ENCODE measurements at regions not wholly inside any gene's neighbourhood (a gene's known extent, or its start where the extent isn't known, plus 50 kb on each side); places are given as distances from the start of the nearest gene placed in this dataset.

GRCh38 chr4:45985038-45985437 is 138.8 kb downstream of the GABRG1 start:
- Mint-ChIP-seq H3K36me3 (peaks cover 0 to 4% of the 10 kb centered on the region in 2 donors), H3K27ac (no peak overlapping the region), H3K9me3 (peaks cover 15 to 22% of the 10 kb centered on the region in 2 donors)
- DNase-seq (ENCODE audit: low spot score in 2 of 2) = no peak
- ATAC-seq = no peak

DNA sequence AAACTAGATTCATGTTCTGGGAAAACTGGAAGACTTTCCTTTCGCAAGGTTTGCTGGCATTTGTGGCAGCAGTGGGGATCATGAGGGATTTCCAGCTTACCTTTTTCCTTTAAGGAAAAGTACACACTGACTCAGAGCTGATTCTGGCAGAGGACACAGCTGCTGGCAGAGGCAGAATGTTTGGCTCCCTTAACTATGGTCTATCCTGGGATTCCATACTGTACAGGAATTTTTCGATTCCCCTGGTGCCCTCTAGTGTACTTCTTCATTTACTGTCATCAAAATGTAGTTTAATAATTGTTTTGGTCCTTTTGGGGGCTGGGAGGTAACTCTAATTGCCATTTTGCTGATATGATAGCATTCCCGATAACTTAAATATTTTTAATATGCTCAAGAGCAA is 152.7 kb downstream of the GABRG1 start:
- no peak for DNase-seq (ENCODE audit: low spot score in 2 of 2)
- ATAC-seq = no peak
- peaks cover 0 to 10% of the 10 kb centered on the region in 2 donors for H3K36me3 Mint-ChIP-seq
- H3K9me3 Mint-ChIP-seq = peaks cover 23 to 24% of the 10 kb centered on the region in 2 donors
- H3K27ac Mint-ChIP-seq = no peak overlapping the region

DNA sequence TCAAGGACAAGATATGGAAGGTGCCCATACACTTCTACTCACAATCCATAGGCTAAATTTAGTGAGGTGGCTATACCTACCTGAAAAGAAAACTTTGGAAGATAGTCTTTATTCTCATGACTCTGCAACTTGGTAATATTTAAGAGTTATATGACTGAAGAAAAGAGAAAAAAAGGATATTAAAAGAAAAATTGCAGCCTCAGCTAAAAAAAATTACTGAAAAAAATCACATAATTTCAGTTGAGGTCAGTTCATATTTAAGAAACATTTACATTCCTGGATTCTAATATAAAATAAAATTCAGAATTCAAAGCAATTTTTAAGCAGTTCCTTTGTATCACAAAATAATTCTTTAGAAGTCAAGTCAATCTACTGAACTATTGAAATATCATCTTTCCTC is 166.5 kb downstream of the GABRG1 start:
- H3K9me3 Mint-ChIP-seq = peaks cover 5 to 21% of the 10 kb centered on the region in 2 donors
- ATAC-seq = no peak
- no peak overlapping the region for H3K27ac Mint-ChIP-seq
- DNase-seq (ENCODE audit: low spot score in 2 of 2) = no peak
- peaks cover 0 to 4% of the 10 kb centered on the region in 2 donors for H3K36me3 Mint-ChIP-seq

GRCh38 chr4:45954276-45954675 is 169.6 kb downstream of the GABRG1 start:
- Mint-ChIP-seq H3K36me3 (no peaks in the 10 kb centered on the region), H3K9me3 (peaks cover 5 to 8% of the 10 kb centered on the region in 2 donors)
- ATAC-seq = no peak

GRCh38 chr4:45951153-45951552 is 172.7 kb downstream of the GABRG1 start:
- ATAC-seq (no peak), DNase-seq (ENCODE audit: low spot score in 2 of 2) (no peak)
- Mint-ChIP-seq H3K9me3 (peaks cover 12 to 19% of the 10 kb centered on the region in 2 donors), H3K36me3 (peaks cover 0 to 8% of the 10 kb centered on the region in 2 donors), H3K27ac (no peak overlapping the region)

More at GRCh38 chr4:45954276-45954675, 169.6 kb downstream of the GABRG1 start:
- no peak overlapping the region for H3K27ac Mint-ChIP-seq
- no peak for DNase-seq (ENCODE audit: low spot score in 2 of 2)

GRCh38 chr4:45946699-45947098 is 177.2 kb downstream of the GABRG1 start:
- Mint-ChIP-seq H3K27ac (no peak overlapping the region), H3K9me3 (peaks cover 17 to 20% of the 10 kb centered on the region in 2 donors)
- no peak for ATAC-seq

GRCh38 chr4:45944000-45944399 is 179.9 kb downstream of the GABRG1 start:
- DNase-seq (ENCODE audit: low spot score in 2 of 2) (no peak), ATAC-seq (no peak)
- Mint-ChIP-seq H3K9me3 (peaks cover 29 to 32% of the 10 kb centered on the region in 2 donors), H3K36me3 (peaks cover 0 to 8% of the 10 kb centered on the region in 2 donors), H3K27ac (no peak overlapping the region)

More at GRCh38 chr4:45946699-45947098, 177.2 kb downstream of the GABRG1 start:
- DNase-seq (ENCODE audit: low spot score in 2 of 2) = no peak
- peaks cover 0 to 8% of the 10 kb centered on the region in 2 donors for H3K36me3 Mint-ChIP-seq

GRCh38 chr4:45939056-45939455 is 184.8 kb downstream of the GABRG1 start:
- DNase-seq (ENCODE audit: low spot score in 2 of 2) (no peak), ATAC-seq (no peak)
- Mint-ChIP-seq H3K36me3 (no peaks in the 10 kb centered on the region), H3K27ac (no peak overlapping the region), H3K9me3 (peaks cover 13 to 20% of the 10 kb centered on the region in 2 donors)

- Mint-ChIP-seq H3K9me3 (peaks cover 0 to 10% of the 10 kb centered on the region in 2 donors), H3K36me3 (no peaks in the 10 kb centered on the region), H3K27ac (no peak overlapping the region)
- DNase-seq (ENCODE audit: low spot score in 2 of 2) (no peak), ATAC-seq (no peak)
These were observed 192.7 kb downstream of the GABRG1 start for GRCh38 chr4:45931154-45931553.

DNA sequence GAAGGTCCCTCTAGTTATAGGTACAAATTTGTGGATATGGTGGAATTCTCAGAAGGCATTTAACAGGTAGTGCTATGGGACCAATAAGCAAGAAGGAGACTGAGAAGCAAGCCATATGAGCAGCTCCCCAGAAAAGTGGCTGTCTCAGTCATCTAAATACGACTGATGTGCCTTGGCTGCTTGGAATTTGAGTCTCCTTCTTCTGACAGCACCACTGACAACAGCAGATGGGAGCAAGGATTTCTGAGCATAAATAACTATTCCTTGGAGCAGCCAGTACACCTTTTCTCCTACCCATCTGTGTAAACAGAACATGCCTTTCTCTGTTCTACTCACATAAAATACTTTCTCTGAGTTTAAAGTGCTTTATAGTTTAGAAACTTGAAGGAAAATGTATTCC is 196.2 kb downstream of the GABRG1 start:
- H3K27ac Mint-ChIP-seq = no peak overlapping the region
- H3K9me3 Mint-ChIP-seq = peaks cover 14 to 18% of the 10 kb centered on the region in 2 donors
- peaks cover 0 to 7% of the 10 kb centered on the region in 2 donors for H3K36me3 Mint-ChIP-seq
- ATAC-seq = no peak
- DNase-seq (ENCODE audit: low spot score in 2 of 2) = no peak

- no peak for DNase-seq (ENCODE audit: low spot score in 2 of 2)
- peaks cover 0 to 7% of the 10 kb centered on the region in 2 donors for H3K36me3 Mint-ChIP-seq
- peaks cover 14 to 18% of the 10 kb centered on the region in 2 donors for H3K9me3 Mint-ChIP-seq
- no peak for ATAC-seq
- peak overlapping the region in 1 of 2 donors; percentile 65 for H3K27ac Mint-ChIP-seq
These were observed 198.0 kb downstream of the GABRG1 start for GRCh38 chr4:45925809-45926208.

- no peak for DNase-seq (ENCODE audit: low spot score in 2 of 2)
- H3K36me3 Mint-ChIP-seq = peaks cover 0 to 7% of the 10 kb centered on the region in 2 donors
- peaks cover 17 to 22% of the 10 kb centered on the region in 2 donors for H3K9me3 Mint-ChIP-seq
- H3K27ac Mint-ChIP-seq = no peak overlapping the region
- no peak for ATAC-seq
These were observed 203.0 kb downstream of the GABRG1 start for GRCh38 chr4:45920861-45921260.

GRCh38 chr4:45910511-45910910 is 213.3 kb downstream of the GABRG1 start:
- Mint-ChIP-seq H3K9me3 (peaks cover 13 to 21% of the 10 kb centered on the region in 2 donors), H3K36me3 (no peaks in the 10 kb centered on the region), H3K27ac (no peak overlapping the region)
- DNase-seq (ENCODE audit: low spot score in 2 of 2) (no peak), ATAC-seq (no peak)

GRCh38 chr4:45897946-45898585 is 225.8 kb downstream of the GABRG1 start:
- Mint-ChIP-seq H3K36me3 (no peaks in the 10 kb centered on the region), H3K27ac (no peak overlapping the region), H3K9me3 (peaks cover 6 to 13% of the 10 kb centered on the region in 2 donors)
- DNase-seq (ENCODE audit: low spot score in 2 of 2) (no peak), ATAC-seq (no peak)

DNA sequence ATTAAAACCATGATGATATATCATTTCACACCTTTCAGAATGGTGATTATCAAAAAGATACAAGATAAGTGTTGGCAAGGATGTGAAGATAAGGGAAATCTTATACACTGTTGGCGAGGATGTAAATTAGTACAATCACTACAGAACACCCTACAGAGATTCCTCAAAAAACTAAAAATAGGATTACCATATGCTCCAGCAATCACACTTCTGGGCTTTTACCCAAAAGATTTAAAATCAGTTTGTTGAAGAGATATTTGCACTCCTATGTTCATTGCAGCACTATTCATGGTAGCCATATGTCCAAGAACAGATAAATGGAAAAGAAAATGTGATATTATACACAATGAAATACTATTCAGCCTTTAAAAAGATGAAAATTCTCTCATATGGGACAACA is 240.4 kb downstream of the GABRG1 start:
- no peaks in the 10 kb centered on the region for H3K36me3 Mint-ChIP-seq
- H3K27ac Mint-ChIP-seq = no peak overlapping the region
- ATAC-seq = no peak
- no peak for DNase-seq (ENCODE audit: low spot score in 2 of 2)
- H3K9me3 Mint-ChIP-seq = peaks cover 31 to 40% of the 10 kb centered on the region in 2 donors

- no peak for DNase-seq (ENCODE audit: low spot score in 2 of 2)
- Mint-ChIP-seq H3K36me3 (no peaks in the 10 kb centered on the region), H3K27ac (no peak overlapping the region), H3K9me3 (peaks cover 4 to 10% of the 10 kb centered on the region in 2 donors)
- no peak for ATAC-seq
These were observed 247.5 kb downstream of the GABRG1 start for GRCh38 chr4:45876235-45876890.

DNA sequence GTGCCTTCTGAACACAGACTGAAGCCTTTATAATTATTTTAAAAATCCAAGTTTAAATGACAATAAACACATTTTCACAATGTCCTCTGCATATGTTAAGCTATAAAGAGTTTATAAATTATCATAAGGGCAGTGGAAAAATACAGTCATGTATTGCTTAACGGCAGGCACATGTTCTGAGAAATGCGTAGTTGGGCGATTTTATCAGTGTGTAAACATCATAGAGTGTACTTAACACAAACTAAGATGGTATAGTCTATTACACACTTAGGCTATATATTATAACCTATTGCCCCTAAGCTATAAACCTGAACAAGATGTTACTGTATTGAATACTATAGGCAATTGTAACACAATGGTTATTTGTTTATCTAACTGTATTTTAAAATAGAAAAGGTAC is 254.7 kb downstream of the GABRG1 start:
- H3K27ac Mint-ChIP-seq = no peak overlapping the region
- ATAC-seq (no peak), DNase-seq (ENCODE audit: low spot score in 2 of 2) (no peak)
- no peaks in the 10 kb centered on the region for H3K36me3 Mint-ChIP-seq
- peaks cover 7 to 24% of the 10 kb centered on the region in 2 donors for H3K9me3 Mint-ChIP-seq

DNA sequence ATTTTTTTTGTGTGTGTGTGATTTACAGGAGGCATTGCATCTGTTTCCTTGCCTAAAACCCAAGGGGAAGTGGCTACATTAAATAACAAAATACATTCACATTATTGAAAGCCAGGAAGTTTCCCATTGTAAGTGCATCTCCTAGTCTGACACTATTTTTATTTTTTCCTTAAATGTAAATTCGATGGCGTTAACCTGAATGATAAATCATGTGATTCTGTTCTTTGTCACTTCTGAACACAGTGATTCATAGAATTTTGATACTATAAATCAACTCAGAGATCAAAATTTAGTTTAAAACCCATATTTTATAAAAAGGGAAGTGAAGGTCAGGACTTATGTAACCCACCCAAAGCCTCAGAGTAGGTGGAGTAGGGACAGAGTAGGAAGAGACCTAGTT is 258.1 kb downstream of the GABRG1 start:
- DNase-seq (ENCODE audit: low spot score in 2 of 2) (no peak), ATAC-seq (no peak)
- Mint-ChIP-seq H3K36me3 (no peaks in the 10 kb centered on the region), H3K9me3 (peaks cover 6 to 21% of the 10 kb centered on the region in 2 donors), H3K27ac (no peak overlapping the region)
